GM21526 (cell line): ENCODE measurements at regions not wholly inside any gene's neighbourhood (a gene's known extent, or its start where the extent isn't known, plus 50 kb on each side); places are given as distances from the start of the nearest gene placed in this dataset.

Experiments
- ATAC-seq: cut with Tn5 transposase; IDR thresholded peaks from one replicate; pipeline ENCODE4 v1.9.1; 2021; ENCODE audit warnings: moderate library complexity; ENCODE audit not compliant: unreplicated experiment, low FRiP score

DNA sequence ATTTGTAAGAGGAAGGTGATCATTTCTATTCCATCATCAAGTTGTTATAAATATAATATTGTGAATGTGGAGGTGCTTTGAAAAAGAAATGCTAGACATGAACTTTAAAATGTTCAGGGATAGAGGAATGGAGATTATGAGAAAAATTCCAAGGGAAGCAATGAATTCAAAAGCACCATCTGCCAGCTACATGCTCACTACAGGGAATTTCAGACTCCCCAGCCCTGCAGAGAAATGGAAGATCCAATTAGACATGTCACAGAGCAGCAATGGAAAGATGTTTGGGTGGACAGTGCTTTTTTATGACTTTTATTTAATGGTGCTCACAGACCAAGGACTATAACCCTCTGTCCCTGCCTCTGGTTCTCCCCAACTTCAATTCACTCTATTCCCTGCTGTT is 209.7 kb downstream of the ESM1 start:
- no peak for ATAC-seq

DNA sequence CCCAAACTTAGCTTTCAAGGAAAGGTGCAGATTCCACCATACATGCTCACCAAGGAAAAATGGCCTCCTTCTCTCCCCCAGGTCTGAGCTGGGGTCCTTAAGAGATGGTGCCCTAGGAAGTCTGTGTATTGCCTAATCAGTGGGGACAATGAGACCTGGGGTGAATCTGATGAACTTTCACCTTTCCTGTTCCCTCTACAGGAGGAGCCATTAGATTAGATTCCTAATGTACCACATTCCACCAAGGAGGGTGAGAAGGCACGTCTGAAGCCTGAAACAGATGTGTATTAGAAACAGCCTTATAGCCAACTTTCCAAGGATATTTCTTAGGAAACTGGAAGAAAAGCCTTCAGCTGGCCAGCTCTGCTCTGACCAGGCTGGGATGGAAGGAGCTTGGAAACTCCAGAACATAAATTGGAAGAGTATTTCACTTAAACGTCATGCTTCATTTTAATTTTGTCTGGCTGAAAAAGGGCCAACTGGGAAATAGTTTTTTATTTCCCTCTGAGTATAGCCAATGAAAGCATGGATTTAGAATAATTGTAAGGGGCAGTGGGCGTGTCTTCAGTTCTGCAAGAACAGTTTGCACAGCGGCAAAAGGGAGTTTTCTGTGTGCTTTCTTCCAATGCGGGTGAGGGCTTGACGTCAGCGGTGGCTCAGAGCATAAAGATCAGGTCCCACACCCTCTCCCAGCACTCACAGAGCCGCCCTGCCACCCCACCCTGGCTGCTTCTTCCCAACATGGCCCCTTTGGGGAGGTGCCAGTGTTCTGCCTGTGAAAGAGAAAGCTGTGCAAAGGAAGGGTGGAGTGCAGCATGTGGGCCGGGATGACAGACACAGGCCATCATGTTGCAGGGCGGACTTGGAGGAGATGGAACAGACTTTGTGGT is 210.9 kb downstream of the ESM1 start:
- no peak for ATAC-seq

DNA sequence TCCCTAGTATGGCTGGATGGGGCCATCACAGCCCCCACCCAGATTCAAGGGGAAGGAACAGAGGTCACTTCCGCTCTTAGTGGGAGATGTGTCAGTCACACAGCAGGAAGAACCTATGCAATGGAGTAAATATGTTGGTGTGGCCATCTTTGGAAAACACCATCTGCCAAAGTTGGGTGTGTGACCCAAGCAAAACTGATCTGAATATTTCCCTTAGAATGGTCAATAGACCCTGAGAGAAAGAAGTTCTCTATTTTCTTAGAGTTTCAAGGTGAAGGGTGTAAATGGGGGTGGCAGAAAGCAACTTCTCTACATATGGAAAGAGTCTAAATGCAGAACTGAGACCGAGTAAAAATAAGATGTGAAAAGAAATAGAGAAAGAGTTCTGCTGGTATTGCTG is 212.7 kb downstream of the ESM1 start:
- peak; percentile 78 for ATAC-seq

DNA sequence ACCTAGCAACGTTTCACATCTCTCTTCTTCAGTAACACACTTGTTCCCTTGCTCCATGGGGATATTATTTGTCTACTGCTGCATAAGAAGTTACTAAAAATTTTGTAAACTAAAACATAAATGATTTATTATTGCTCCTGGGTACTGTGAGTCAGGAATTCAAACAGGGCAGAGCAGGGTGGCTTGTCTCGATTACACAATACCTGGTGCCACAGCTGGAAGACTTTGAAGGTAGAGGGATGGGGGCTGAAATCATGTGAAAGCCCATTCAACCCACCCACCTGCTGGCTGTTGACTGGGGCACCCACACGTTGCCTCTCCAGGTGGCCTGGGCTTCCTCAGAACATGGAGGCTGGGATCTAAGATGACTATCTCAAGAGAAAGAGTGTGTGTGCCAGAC is 213.2 kb downstream of the ESM1 start:
- ATAC-seq, result no peak

DNA sequence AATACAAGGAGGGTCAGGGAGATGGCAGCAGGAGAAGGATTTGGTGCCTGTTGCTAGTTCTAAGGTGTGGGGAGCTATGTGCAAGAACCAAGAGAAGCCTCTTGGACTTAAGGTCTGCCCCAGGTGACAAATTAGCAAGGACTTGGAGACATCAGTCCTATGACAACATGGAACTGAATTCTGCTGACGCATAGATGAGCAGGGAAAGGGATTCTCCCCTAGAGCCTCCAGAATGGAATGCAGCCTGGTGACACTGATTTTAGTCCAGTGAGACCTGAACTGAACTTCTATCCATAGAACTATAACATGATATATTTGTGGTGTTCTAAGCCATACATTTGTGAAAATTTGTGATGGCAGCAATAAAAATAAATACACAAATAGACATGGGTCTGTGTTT is 215.6 kb downstream of the ESM1 start:
- no peak for ATAC-seq

DNA sequence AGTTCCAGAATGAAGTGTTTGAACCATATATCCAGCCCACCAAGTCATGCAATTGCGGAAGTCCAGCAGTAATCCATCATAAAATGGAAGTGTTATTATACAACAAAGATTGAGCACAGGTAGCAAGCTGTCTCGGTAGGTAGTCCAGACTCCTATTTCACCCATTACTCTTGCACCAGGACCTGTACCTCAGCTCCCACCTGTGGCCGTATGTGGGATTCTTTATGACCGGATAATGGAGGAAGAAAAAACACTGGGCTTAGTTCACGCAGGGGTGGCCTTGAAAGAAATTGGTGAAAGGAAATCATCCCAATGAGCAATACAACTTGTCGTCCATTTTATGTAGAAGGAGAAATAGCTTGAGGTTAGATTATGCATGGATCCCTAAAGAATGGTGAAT is 216.3 kb downstream of the ESM1 start:
- no peak for ATAC-seq

DNA sequence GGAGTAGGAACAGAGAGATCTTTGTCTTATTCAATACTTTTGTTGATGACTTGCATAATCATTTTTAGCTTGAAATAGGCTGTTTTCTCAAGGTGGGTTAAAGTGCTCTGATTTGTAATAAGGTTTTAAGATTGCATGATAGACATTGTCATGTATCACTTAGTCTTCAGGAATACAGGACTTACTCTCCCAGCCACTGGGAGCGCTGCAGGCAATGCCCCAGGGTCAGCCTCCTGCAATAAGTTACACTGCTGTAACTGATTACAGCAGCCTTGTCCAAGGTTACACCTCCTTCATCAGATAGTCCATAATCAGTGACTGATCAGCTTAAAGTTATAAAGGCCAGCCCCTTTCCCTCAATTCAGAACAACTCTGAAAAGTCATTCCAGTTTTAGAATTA is 218.6 kb downstream of the ESM1 start:
- ATAC-seq, result no peak

DNA sequence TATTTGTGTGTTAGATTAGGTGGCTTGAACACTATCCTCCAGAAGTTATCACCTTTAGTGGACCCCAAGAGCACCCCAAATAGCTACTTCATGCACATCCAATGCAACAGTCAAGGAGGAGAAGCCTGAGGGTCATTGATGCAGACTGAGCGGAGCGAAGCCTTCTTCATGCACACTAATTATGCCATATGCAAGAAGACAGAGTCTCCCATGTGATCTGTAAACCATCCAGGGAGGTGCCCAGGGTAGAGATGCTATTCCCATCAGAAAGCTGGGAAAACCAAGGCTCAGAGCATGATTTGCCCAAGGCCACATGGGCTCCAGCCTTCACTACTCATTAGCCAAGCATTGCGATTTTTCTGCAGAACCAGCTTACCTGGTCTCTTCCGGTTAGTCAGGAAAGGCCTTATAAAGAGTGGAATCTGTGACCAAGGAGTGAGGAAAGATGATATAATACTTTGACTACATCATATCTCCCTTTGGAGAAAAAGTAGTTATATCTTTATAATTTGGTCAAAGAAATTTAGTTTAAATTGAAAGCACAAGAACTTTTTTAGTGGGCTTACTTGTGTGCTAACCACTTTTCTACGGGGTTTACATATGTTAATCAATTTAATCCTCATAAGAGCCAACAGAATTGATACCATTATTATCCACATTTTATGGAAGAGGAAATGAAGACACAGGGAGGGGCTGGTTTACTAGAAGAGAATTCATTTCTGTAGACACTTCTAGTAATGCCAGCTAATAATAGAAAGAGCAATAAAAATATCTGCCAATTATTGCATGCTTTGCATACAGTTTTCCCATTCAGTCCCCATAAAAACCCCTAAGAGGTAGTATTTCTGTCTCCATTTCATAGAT is 220.0 kb downstream of the ESM1 start:
- ATAC-seq, result no peak

DNA sequence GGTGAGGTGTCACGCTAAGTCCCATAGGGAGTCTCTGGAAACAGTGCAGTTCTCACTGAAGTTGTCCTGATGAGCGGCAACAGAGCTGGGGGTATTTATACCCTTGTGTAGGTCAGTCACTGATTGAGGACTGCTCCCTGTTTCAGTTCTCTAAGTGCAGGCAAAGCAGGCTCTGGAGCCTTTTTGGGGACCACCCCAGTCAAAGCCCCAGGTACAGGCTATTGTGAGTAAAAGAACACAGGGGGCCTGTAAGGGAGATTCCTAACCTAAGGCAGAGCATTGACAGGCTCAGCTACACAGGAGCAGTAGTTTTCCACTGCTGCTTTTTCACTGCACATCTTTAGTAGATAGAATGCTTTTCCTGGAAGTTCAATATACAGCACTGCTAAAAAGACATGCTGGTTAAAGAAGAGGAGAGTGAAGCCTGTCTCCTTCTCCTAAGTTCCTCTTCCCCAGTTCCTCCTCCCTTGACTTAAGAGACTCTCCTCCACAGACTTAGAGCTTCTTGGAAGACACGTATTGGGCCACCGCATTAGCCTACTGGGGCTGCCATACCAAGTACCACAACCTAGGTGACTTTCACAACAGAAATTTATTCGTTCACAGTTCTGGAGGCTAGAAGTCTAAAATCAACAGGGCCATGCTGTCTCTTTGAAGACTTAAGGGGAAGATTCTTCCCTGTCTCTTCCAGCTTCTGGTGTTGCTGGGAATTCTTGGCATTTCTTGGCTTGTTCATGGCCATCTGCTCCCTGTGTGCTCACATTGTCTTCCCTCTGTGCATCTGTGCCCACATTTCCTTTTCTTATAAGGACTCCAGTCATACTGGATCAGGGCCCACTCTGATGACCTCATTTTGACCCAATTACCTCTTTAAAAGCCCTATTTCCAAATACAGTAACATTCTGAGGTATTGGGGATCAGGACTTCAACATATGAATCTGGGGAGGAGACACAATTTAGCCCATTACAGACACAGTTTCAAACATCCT is 221.0 kb downstream of the ESM1 start:
- ATAC-seq, result no peak

DNA sequence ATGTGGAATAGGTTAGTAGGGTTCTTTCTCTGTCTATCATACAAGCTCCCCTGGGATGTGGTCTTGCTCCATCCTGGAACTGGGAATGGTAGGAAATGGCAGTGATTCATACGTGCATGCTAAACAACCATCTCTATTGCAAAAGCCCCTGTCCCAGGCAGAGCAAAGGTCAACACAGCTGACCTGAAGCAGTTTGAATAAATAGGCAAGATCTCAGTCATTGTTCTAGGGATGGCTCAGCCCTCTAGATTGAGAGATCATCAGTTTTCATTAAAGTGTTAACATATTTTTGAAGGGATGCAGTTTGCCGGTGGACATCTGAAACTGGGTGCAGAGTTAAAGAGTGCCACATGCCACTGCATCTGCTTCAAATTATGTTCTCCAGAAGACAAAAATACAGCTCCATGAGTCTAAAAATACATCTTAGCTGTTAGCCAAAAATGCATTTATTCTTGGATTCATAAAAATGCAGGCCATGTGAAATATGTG is 224.1 kb downstream of the ESM1 start:
- no peak for ATAC-seq

DNA sequence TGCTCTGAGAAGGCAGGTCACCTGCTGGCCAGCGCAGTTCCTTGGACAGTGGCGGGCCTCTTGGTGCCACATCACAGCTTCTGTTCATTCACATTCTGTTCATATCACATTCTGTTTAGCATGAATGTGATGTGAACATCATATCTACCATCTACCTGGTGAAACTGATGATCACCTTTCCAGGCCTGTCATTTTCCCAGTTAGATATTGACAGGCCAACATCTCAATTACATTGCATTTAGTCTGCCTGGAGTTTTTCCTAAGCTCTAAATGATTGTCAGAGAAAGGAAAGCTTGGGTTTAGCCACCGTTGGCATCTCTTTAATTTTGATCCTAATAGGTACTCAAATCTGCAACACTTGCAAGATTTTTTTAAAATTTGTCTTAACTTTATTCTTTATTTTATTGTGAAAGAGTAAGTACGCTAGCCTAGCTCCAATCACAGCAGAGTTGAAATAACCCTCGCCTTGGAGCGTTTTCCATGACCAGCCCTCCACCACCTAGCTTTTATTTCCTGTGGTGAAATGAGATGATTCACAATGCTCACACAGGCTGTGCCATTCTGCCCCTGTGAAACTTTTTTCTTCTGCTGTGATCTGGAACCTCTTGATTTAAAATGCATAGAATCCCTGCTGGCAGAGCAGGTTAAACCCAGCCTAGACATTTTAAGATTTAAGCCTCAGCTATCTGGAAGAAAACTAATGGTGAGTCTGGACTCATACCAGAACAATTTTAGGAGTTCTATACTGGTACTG is 225.0 kb downstream of the ESM1 start:
- no peak for ATAC-seq

DNA sequence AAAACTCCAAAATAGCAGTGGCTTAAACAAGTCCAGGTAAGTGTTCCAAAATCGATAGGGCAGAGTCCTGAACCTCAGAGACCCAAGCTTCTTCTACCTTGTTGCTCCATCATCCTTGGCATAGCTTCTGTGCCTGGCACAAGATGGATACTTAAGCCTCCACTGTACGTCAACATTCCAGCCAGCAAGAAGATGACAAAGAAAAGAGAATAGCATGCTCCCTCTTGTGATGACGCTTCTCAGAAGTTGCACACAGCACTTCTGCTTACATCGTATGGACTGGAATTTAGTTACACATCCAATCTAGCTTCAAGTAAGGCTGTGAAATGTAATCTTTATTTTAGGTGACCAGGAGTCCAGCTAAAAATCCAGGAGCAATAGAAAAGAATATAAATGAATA is 227.4 kb downstream of the ESM1 start:
- no peak for ATAC-seq

DNA sequence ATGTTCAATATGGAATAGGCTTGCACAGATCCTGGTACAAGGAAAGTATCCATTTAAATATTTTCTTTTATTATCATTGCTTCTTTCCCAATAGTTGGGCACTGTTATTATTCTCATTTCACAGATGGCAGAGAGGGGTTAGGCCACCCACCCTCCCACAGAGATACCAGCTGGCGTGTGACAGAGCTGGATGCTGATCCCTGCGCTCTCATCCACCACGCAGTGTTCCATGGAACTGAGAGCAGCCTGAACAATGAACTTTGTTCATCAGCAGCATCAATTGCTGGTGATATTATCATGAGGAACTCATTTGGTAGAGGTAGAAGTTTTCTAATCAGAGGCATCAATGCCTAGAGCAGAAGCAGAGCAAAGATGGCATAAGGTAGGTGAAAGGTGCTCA is 227.9 kb downstream of the ESM1 start:
- ATAC-seq, result no peak

DNA sequence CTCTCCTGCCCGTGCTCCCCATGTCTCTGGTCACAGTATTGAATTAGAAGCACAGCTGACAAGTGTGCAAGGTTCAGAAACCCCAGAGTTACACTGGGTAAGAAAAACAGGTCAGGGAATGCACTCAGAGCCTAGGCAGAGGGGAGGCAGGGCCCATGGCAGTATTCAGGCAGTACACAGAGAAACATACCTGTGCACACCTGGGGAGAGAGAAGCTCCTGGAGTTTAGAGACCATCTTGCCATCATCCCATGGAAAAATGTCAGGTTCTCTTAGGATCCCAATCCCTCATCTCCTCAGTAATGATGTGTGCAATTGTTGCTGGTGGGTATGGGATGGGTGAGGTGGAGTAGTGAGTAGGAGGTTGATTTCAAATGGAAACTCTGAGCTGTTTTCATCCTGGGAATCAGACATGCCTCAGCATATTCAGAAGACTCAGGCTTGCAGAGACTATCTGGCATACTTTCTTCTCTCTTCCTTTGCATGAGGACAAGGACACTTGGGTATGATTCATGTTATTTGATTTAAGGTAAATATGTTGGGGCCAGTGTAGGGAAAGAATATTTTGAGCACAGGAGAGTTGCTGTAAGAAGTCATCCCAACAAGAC is 228.5 kb downstream of the ESM1 start:
- ATAC-seq, result no peak

DNA sequence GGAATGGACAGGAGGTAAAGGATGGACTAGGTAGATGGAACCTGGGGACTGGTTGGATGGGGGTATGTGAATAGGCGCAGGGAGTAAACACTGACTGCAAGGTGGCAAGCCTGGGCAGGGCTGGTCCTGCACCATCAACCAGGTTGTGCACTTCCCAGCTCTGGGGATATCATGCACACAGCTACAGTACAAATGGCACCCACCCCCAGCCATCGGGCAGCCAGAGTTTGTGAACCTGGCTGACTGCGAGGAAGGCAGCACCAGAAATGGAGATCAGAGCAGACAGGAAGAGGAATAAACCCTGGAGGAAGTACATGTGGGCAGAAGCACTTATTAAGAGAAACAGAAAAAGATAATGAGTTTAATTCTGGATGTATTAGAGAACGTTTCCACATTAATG is 229.1 kb downstream of the ESM1 start:
- ATAC-seq, result no peak

DNA sequence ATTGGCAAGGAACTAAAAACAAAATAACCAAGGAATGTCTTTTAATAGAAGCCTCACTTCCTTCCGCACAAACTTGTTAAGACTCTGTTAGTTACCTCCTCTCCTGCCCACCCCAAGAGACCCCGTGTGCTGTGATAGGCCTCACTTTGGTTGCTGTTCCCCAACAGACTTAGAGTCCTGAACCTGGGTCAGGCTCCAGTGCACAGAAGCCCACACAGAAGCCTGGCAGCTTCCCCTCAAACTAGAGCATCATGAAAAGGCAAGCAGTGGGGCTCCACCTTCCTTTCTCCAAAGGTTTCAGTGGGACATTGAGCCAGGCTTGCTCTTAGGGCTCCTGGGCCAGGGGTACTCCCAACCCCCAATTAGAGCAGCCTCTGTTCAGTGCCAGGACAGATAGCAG is 230.5 kb downstream of the ESM1 start:
- no peak for ATAC-seq

DNA sequence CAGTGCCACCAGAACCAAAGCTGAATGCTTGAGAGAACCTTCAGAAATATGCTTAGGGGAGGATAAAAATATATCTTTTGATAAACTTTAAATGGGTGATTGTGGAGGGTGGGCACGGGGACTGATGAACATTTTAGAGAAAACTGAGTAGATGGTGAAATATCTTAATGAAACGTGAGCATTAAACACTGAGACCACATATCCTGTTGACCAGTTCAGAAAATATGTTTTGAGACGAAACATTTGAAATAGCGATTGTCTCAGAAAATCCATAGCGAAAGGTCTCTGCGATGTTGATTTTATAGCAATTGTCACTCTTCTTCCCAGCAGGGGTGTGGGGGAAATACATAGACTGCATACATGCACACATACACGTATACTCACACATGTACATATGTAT is 231.0 kb downstream of the ESM1 start:
- no peak for ATAC-seq

DNA sequence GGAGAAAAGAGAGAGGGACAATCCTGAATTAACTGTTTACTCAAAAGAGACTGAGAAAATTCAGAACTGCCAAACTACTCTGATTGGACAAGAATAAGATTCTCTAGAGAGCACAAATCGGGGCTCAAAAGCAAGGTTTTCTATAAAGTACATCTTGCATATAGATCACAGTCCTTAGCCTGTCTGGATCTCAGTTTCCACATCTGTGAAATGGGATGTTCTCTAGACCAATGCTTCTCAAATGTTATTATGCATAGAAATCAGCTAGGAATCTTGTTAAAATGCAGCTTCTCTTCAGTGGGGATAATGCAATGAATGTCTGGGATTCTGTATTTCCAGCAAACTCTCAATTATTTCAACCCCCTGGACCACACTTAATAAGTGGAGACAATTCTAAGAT is 231.6 kb downstream of the ESM1 start:
- no peak for ATAC-seq

DNA sequence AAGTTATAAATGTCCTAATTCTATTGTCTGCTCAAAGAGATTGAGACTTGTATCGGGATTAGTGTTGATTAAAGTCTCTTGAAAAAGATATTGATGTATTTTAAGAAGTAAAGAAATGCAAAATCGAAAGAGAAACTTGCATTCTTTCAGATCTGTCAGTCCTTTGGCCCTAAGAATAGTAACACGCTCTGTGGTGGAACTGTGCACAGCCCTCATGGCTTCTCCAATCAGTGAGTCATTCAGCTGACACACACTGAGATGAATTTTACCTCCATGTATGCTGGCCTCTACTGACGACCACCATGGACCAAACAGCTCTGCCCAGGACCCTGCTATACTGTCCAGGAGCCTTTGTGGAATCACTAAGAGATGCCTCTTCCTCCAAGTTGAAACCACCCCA is 232.4 kb downstream of the ESM1 start:
- ATAC-seq, result peak; percentile 91
